ENCODE measurements at regions not wholly inside any gene's neighbourhood (a gene's known extent, or its start where the extent isn't known, plus 50 kb on each side); places are given as distances from the start of the nearest gene placed in this dataset.
A peak's percentile ranks its signal among the peaks of the same experiment; 100 is the strongest.

DNA sequence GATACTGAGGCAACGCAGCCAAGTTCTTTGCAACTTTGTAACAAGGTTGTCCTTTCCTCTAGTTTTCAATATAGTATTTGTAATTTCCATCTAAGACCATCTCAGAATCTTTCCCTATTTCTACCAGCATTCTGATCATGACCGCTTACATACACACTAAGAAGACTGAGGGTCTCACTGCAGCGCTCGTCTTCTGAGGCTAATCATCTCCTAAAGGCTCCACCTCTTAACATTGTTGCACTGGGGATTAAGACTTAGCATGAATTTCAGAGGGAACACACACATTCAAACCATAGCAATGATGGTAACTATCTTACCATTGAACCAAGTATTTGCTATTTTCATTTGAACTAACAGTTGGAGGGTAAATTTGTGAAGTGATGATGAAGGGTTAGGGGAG is 463.3 kb upstream of the CCDC54 start:
- TF ChIP-seq, protein P1, sequence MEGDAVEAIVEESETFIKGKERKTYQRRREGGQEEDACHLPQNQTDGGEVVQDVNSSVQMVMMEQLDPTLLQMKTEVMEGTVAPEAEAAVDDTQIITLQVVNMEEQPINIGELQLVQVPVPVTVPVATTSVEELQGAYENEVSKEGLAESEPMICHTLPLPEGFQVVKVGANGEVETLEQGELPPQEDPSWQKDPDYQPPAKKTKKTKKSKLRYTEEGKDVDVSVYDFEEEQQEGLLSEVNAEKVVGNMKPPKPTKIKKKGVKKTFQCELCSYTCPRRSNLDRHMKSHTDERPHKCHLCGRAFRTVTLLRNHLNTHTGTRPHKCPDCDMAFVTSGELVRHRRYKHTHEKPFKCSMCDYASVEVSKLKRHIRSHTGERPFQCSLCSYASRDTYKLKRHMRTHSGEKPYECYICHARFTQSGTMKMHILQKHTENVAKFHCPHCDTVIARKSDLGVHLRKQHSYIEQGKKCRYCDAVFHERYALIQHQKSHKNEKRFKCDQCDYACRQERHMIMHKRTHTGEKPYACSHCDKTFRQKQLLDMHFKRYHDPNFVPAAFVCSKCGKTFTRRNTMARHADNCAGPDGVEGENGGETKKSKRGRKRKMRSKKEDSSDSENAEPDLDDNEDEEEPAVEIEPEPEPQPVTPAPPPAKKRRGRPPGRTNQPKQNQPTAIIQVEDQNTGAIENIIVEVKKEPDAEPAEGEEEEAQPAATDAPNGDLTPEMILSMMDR (conservative IDR thresholded peaks at IDR 0.05) = no peak
- Mint-ChIP-seq H3K36me3 (ENCODE audit: low read depth) (peaks cover 3% of the 10 kb centered on the region), H3K27me3 (ENCODE audit: insufficient read depth) (no peaks in the 10 kb centered on the region), H3K4me3 (no peak overlapping the region), H3K9me3 (peaks cover 21% of the 10 kb centered on the region), H3K4me1 (peaks cover 13% of the 10 kb centered on the region), H3K27ac (no peak overlapping the region)
- no peak overlapping the region for H3K9ac ChIP-seq (ENCODE audit: extremely low read depth, low read length, poor library complexity, severe bottlenecking)
- H3K27me3 ChIP-seq (ENCODE audit: control insufficient read depth, insufficient read depth, low read length, poor library complexity, severe bottlenecking) = no peaks in the 10 kb centered on the region
- 71 to 78% methylated on average over 4 of the region's 4 CpGs for WGBS, 2 experiments (ENCODE audit: insufficient coverage in 1 of 2, insufficient read length in 1 of 2)
- H3K36me3 ChIP-seq (ENCODE audit: control insufficient read depth, insufficient read depth, low read length) = peaks cover 6% of the 10 kb centered on the region
- H3K4me1 ChIP-seq (ENCODE audit: control insufficient read depth, insufficient read depth, low read length) = no peaks in the 10 kb centered on the region
- H3K4me3 ChIP-seq (ENCODE audit: low read length) = no peak overlapping the region
- peak overlapping the region; percentile 39 for H3K27ac ChIP-seq (ENCODE audit: low read depth, low read length)
- no peak for DNase-seq
- peaks cover 32% of the 10 kb centered on the region for H3K9me3 ChIP-seq (ENCODE audit: control insufficient read depth, low read length)

DNA sequence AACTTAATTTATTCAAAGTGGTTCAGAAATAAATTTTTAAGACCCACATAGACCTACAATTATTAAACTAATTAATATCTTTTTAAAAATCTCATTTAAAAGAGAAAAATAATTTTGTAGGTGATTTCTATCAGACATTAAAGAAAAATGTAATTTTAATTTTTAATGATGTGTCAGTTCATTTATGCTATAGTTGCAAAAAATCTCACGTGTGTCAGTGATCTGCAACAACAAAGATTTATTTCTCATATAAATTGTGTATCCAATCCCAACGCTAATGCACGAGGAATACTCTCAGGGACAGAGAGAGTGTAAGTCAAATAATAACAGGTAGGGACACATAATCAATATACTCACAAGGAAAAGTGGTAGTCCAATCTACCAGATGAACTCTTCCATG is 456.6 kb upstream of the CCDC54 start:
- Histone ChIP-seq H3K27me3 (ENCODE audit: control insufficient read depth, insufficient read depth, low read length, poor library complexity, severe bottlenecking) (no peaks in the 10 kb centered on the region), H3K9ac (ENCODE audit: extremely low read depth, low read length, poor library complexity, severe bottlenecking) (no peak overlapping the region), H3K27ac (ENCODE audit: low read depth, low read length) (no peak overlapping the region), H3K9me3 (ENCODE audit: control insufficient read depth, low read length) (peaks cover 10% of the 10 kb centered on the region), H3K36me3 (ENCODE audit: control insufficient read depth, insufficient read depth, low read length) (no peaks in the 10 kb centered on the region), H3K4me1 (ENCODE audit: control insufficient read depth, insufficient read depth, low read length) (no peaks in the 10 kb centered on the region), H3K4me3 (ENCODE audit: low read length) (no peak overlapping the region)
- TF ChIP-seq, protein P1 (conservative IDR thresholded peaks at IDR 0.05) = no peak
- 100% methylated on average over 2 to 3 of the region's 3 CpGs for WGBS, 2 experiments (ENCODE audit: insufficient coverage in 1 of 2, insufficient read length in 1 of 2)
- H3K36me3 Mint-ChIP-seq (ENCODE audit: low read depth) = no peaks in the 10 kb centered on the region
- no peaks in the 10 kb centered on the region for H3K9me3 Mint-ChIP-seq
- no peak for DNase-seq
- no peak overlapping the region for H3K27ac Mint-ChIP-seq
- no peaks in the 10 kb centered on the region for H3K4me1 Mint-ChIP-seq
- H3K4me3 Mint-ChIP-seq = no peak overlapping the region
- H3K27me3 Mint-ChIP-seq (ENCODE audit: insufficient read depth) = no peaks in the 10 kb centered on the region

DNA sequence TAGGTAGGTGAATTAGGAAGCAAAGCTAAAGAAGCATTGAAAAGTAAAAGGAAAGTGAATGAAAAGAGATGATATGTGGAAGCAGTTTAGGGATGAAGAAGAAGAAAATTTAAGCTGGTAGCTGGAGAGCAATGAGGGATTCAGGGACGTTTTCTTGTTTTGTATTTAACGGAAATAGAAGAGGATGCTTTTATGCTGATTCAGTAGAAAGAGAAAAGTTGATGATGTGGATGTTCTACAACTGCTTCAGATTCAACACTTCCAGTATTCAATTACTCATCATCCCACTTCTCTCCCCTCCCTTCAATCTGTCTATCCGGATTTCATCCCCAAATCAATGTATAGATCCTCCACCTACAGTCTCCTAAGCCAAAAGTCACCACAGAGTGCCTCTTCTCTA is 448.2 kb upstream of the CCDC54 start:
- Mint-ChIP-seq H3K27ac (no peak overlapping the region), H3K4me3 (no peak overlapping the region), H3K9me3 (peaks cover 12% of the 10 kb centered on the region), H3K27me3 (ENCODE audit: insufficient read depth) (no peaks in the 10 kb centered on the region), H3K4me1 (no peaks in the 10 kb centered on the region), H3K36me3 (ENCODE audit: low read depth) (peaks cover 14% of the 10 kb centered on the region)
- H3K9me3 ChIP-seq (ENCODE audit: control insufficient read depth, low read length) = peaks cover 74% of the 10 kb centered on the region
- H3K9ac ChIP-seq (ENCODE audit: extremely low read depth, low read length, poor library complexity, severe bottlenecking) = no peak overlapping the region
- no peak overlapping the region for H3K27ac ChIP-seq (ENCODE audit: low read depth, low read length)
- peak overlapping the region; percentile 69 for H3K4me3 ChIP-seq (ENCODE audit: low read length)
- H3K4me1 ChIP-seq (ENCODE audit: control insufficient read depth, insufficient read depth, low read length) = no peaks in the 10 kb centered on the region
- 88 to 91% methylated on average over 1 to 3 of the region's 3 CpGs for WGBS, 2 experiments (ENCODE audit: insufficient coverage in 1 of 2, insufficient read length in 1 of 2)
- H3K27me3 ChIP-seq (ENCODE audit: control insufficient read depth, insufficient read depth, low read length, poor library complexity, severe bottlenecking) = no peaks in the 10 kb centered on the region
- H3K36me3 ChIP-seq (ENCODE audit: control insufficient read depth, insufficient read depth, low read length) = no peaks in the 10 kb centered on the region
- TF ChIP-seq, protein P1 (conservative IDR thresholded peaks at IDR 0.05) = no peak
- DNase-seq = no peak

Data from endodermal cell (in vitro differentiated cells).